Stimulated activated naive CD4-positive, alpha-beta T cell (primary cell): ENCODE measurements at regions not wholly inside any gene's neighbourhood (a gene's known extent, or its start where the extent isn't known, plus 50 kb on each side); places are given as distances from the start of the nearest gene placed in this dataset.
"Not testable (repeated sequence)": the region's sequence is repeated elsewhere in the genome, so short reads cannot be mapped to it uniquely, and the experiment has no call there.

Source experiments
- DNase-seq, 6 experiments: peaks; one replicate each; lab custom pipeline; 2025; lab: John Stamatoyannopoulos, UW

DNA sequence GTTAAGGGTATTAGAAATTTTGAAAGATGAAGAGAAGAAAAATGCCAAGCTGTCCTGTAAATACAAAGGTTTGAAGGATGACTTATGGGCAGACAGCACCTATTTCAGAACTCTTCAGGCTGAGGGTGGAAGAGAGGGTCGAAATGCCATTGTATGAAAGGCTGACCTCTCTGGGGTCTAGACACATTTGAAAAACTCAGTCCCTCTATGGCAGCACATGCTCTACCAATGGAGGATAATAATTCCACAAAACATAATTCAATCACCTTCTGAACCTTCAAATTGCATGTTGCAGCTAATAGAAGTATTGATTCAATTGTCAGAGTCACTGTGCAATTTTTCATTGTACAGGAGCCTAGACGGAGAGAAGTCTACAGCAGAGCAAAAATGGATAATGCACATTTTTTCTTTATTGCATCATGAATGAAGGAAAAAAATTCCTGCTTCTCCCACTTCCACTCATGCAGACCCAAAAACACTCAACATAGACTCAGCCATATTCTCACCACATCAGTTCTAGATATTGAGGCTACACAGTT is 569.1 kb downstream of the TBL1XR1 start:
- DNase-seq = no peak

DNA sequence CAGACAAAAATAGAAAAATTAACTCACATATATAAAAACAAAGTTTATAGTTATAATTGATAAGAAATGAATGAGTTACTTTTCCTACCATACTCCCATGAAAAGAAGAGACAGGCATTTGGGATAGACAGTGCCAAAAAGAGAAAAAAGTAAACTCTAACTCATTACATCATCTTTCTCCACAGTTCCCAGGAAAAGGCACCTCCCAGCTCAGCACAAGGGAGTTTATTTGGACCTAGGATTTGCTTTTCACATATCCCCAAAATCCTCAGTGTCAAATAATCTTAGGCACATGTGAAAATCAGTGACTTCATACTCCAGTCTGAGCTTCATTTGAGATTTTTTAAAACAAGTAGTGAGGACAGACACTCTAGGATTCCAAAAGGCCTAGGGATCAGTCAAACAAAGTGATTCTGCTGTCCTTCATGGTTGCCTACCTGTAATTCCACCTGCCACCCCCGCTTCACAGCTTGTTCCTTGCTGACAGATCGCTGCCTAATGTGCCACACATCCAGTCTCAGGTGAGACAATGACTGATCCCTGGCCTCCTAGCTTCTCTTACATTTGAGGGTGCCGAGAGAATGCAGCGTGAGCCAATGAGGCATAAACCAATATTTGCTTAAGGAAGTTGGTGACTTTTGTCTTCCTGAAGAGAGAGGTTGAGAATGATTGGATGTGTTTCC is 573.7 kb downstream of the TBL1XR1 start:
- DNase-seq = no peak

DNA sequence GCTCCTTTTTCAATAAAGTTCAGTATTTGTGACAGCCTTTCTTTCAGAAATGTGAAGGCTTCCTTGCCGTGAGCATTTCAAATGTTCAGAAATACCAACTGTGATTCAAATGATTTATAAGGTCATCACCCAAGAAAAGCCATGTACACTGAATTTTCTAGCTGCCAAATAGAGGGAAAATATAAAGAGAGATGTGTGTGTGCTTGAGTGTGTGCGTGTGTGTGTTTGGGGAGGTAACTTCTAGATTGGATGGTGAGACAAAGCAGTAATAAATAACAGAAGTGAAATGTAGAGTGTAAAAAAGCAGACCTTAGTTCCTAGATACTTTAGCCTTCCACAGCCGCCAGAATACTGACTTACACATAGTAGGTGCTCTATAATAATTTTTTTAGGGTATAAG is 577.4 kb downstream of the TBL1XR1 start:
- DNase-seq = no peak

DNA sequence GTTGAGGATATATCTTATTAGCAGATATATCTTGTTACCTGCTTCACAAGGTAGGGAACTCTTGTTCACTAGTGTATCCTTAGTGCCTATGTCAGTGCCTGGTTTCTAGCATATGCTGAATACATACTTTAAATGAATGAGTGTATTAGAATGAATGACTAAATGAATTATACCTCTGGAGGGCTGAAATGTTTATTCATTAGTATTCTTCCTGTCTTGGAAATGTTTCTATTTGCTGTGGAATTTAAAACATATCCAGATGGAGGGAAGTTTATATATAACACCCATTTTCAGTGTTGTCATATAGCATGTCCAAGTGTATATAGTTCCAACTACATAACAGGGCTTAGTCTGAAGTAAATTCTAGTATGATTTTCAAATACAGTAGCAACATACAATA is 581.5 kb downstream of the TBL1XR1 start:
- no peak for DNase-seq

DNA sequence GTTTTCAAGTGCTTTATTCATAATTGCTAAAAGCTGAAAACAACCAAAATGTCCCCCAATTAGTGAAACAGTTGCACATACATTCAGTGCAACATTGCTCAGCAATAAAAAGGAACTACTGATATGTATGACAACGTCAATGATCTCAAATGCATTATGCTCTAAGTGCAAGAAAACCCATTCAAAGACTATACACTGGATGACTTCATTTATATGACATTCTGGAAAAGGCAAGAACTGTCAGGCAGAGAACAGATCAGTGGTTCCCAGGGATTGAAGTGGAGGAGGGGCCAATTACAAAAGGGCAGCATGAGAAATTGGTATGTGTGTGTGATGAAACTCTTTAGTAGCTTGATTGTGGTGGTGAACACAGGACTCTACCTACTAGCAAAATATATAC is 585.6 kb downstream of the TBL1XR1 start:
- no peak for DNase-seq

DNA sequence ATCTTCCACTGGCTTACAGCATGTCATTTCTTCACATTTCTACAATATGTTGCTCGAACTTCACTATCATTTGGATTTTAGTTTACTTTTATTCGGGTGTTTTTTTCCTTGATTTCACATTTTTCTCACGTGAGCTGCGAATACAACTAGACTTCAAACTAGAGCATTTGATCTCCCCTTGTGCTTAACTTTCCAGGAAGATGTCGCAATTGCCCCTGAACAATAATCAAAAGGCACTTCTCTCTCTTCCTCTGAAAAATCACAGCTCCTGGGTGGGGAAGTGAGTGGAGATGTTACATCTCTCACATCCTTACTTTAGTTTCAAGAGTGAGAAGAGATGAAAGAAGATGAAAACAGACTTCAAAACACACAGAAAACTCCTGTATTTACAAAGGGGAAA is 587.9 kb downstream of the TBL1XR1 start:
- DNase-seq = no peak

DNA sequence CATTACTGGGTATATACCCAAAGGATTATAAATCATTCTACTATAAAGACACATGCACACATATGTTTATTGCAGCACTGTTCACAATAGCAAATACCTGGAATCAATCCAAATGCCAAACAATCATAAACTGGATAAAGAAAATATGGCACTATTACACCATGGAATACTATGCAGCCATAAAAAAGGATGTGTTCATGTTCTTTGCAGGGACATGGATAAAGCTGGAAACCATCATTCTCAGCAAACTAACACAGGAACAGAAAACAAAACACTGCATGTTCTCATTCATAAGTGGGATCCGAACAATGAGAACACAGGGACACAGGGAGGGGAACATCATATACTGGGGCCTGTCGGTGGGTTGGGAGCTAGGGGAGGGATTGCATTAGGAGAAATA is 591.7 kb downstream of the TBL1XR1 start:
- DNase-seq = not testable (repeated sequence)

DNA sequence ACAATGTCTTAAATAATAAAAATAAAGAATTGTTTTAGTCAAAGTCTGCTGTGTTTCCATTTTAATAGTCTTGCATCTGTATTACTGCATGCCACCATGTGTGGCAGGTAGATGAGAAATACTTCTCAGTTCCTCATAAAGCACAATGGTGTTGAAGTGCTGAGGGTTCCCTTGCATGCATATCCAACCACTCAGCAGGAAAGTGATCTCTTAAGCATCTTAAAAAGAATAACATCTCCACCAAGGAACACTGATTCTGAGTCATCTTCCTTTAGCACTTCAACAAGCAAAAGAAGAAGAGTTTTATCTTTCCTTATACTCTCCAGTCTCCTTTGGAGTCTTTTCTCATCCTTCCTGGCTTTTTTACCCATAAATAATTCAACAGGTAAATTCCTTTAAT is 602.0 kb downstream of the TBL1XR1 start:
- DNase-seq = no peak

DNA sequence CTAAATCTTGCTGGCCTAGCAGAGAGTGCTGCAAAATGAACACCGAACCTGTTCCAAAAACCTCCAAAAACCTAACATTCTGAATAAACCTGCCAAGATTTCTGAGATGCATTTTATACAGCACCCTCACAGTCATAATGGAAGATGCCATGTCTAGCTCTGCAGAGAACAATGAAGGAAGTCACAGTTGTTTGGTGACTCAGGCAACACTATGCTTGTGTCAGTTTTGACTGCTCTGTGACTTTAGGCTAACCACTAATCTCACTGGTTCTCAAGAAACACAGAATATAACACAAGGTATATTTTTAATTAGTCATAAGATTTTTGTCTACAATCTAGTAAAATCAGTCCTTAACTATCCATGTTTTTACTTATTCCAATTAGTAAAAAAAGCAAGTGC is 606.6 kb downstream of the TBL1XR1 start:
- no peak for DNase-seq

DNA sequence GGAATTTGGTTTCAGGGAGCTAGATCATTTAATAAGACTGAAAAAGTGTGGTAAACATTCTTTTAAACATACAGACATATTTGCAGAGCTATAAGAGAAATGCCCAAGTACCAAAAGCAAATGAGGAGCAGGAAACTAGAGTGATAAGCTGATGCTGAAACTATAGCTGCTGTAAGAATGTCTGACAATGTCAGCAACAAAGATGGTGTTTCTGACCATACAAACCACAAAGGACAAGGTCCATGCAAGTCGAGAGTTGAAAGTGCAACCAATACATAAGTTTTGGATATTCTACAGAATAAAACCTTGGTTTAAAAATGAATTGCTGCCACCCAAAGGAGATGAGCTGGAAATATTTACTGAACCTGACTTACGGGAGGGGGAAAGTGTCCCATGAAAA is 610.2 kb downstream of the TBL1XR1 start:
- no peak for DNase-seq

DNA sequence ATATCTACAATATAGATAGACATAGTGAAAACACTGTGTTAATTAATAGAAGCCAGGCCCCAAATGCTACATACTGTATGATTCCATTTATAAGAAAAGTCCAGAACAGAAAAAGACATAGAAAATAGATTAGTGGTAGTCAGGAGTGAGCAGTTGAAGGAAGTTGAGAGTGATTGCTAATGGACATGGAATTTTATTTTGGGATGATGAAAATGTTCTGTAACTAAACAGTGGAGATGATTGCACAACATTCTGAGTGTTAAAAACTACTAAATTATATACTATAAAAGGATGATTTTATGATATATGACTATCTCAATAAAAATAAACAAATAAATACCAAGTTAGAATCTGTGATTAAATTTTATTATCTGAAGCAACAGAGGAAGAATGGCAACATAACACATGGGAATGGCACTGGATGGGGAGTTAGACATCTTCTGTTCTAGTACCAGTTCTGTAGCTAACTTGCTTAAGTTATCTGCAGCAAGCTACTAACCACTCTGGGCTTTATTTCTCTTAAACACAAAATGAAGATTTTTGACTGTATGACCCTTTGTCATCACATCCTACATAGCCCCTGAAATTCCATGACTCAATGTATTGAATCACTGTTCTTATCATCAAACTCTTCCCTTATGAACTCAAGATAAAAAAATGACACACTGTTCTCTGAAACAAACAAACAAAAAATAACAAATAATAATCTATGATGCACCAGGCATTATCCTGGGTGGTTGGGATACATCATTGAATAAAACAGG is 612.7 kb downstream of the TBL1XR1 start:
- DNase-seq = no peak

DNA sequence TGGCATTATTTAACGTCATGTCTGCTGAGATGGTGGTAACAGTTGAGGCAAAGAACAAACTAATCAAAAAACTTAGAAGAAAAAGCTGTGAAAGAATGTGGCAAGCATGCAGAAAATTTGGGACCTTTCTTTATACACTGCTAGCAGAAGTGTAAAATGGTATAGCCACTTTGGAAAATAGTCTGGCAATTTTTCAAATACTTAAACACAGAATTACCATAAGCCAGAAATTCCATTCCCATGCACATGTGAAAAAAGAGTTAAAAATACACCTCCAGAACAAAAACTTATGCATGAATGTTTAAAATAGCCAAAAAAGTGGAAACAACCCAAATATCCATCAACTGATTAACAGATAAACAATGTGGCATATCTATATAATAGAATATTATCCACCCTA is 613.3 kb downstream of the TBL1XR1 start:
- no peak for DNase-seq

DNA sequence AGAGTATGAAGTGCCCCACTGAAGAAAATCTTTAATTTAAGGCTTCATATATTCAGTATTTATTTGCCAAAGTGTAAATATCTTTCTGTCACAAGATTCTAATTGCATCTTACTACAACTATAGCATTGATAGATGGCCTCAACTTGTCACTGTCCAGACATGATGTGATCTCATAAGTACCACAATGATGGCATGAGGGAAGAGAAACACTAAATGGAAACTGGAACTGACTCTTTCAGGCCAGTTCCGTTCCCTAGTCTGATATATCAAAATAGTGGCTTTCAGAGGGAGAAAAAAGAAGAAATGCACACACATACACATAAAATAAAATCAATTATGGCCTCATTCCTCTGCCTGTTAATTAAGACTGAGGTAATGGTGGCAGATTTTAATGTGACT is 615.7 kb downstream of the TBL1XR1 start:
- no peak for DNase-seq

DNA sequence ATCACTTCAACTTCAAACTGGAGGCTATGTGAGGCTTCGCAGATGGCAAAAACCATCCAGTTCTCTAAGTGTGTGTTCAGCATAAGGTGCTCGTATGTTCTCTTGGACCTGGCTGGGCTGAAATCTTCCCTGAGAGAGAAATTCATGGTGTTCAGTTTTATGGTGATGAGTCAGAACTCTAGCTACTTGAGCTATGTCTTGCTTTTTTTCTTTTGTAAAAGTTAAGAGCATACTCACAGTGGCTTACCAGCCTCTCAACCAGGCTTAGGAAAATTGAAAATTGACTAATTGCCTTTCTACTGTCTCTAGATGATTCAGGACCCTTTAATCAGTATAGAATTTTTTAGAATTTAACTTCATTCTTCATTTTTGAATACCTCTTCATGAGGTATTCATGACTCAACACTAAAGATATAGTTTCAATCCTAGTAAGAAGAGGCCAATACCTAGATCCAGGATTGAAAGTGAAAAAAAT is 617.5 kb downstream of the TBL1XR1 start:
- DNase-seq = no peak

DNA sequence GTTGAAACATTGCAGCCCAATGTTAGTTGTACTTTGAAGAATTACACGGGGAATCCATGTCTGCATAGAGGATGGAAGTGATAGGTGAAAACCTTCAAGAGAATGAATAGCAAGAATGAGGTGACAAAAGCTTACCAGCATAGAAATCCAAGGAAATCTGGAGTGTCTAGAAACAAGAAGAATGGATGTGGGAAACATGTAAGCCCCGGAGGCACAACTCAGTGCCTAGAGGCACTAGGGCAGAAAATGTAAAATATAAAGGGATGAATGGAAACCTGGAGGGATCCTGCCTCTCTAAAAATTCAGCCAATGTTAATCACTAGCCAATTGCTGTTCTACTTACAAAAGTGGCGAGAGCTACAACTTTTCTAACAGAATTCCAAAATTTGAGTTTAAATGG is 619.0 kb downstream of the TBL1XR1 start:
- no peak for DNase-seq

DNA sequence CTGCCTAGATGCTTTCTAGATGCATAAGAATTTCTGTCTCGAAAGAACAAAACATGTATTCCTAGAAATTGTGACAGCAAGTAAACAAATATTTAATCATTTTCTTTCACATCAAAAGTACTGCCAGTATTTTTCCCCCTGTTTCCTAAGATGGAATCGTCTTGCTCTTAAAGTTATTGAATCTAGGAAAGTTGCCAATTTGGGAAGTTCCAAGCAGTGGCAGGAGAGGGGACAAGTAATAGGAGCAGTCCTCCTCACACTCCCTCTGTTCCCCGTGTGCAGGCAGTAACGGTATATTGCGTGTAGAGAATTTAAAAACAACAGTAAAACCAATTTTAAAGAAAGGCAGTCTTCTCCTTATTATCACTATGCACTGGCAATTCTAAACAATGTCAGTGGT is 619.8 kb downstream of the TBL1XR1 start:
- no peak for DNase-seq

DNA sequence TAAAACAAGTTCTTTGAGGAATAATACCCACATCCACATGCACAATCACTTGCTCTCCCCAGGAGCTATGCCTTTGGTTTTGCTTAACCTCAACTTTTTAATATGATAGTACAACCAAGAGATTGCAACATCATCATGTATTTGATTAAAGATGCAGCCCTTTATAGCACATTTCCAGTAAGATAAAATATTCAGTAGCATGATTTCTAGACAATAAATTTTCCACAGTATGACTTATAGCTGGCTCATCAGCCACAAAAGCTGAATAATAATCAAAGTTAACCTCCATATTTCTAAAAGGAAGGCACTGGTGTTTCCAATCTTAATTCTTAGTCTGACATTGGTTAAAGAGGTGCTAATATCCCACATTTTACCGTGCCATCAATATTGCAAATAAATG is 622.5 kb downstream of the TBL1XR1 start:
- DNase-seq = no peak

DNA sequence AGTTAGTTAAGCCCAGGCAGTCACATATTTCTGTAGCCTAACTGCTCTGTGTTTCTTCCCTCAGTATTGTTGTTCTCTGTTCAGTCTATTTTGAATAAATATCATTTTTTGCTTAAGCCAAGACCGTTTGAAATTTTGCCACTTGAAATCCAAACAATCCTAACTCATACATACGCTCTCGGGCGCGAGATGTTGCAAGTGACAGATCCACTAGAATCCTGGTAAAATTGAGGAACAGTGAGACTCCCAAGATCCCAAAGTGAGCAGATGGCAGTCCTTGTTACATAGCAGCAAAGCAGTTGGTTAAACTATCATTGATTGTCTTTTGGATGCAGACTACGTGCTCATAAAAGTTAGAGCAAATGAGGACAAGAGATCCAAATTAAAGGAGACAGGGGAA is 625.4 kb downstream of the TBL1XR1 start:
- DNase-seq = no peak

DNA sequence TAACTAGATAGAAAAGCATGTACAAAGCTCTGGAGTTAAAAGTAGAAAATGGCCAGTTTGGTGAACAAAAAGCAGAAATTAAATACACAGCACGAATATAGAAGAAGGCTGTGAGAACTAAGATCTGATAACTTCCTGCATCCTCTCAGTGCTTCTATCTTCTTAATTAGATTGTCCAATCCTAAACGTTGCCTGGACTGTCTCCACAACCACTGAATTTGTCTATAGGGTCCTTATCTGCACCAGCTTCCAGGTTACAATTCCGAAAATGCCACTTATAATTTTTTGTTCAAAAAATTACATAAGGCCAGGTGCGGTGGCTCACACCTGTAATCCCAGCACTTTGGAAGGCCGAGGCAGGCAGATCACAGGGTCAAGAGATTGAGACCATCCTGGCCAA is 626.3 kb downstream of the TBL1XR1 start:
- DNase-seq = no peak

DNA sequence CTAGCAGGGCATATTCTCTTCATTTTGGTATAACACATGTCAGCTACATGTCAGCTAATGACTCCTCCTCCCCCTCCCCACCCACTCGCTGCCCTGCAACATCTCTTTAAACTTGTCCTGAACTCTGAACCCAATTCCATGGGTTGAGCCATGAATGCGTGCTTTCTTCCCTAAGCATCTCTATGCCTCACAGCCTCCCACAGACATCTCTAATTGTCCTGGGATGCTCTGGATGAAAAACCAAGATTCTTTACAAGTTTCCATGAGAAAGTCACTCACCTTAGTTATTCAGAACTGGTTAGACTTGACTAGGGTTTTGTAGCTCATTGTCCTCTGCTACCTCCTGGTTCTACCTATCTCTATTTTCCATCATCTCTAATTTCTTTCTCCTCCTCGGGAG is 629.1 kb downstream of the TBL1XR1 start:
- DNase-seq = no peak

DNA sequence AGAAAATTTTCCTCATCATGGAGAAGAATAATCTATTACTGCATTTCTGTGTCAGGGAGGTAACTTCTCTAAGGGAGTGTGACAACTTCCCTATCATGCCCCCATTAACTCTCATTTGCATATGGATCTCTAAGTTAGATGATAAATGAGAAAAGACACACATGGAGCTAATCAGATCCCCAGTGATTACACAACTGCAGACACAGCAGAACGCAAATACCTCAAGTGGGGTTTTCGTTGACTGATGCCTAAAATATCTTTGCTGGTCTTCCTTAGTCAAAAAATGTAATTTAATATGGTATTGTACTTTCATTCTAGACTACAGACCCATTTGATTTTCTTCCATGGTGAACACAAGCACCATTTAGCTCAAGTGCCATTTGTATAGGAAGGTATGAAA is 630.5 kb downstream of the TBL1XR1 start:
- no peak for DNase-seq

DNA sequence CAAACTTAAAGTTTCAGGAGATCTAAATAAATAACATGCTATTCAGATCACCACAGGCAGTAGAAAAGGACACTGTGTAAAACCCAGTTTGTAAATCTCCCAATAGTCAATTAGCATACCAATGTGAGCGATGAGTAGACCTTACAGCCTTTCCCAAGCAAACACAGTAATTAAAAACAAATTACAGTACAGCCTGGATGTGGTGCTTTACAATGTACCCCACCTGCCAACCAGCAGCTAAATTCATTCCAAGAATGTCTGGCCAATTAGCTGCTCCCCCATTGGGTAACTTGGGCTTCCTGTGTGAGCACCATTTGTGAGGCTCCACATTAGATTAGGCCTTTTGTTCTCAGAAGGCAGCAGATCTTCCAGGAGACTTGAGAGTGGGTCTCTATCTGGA is 635.0 kb downstream of the TBL1XR1 start:
- no peak for DNase-seq

DNA sequence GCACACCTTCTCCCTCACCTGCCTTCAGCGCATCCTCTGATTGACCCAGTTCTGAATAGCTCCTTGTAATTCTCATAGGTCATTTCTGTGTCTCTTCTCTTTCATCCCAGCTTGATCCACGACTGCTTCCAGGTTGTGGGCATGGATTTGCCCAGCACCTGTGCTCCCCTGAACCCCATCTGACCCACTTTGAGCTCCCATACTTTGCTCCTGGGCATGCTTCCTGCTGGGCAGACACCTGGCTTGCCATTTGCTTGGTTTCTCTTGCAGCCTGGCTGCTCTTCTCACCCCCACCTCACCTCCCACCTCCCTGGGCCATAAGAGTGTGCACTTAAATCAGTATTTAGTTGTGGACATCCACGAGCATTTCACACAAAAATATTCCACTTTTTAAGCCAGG is 635.5 kb downstream of the TBL1XR1 start:
- DNase-seq = no peak
